Ishikawa (cell line): ENCODE measurements at regions not wholly inside any gene's neighbourhood (a gene's known extent, or its start where the extent isn't known, plus 50 kb on each side); places are given as distances from the start of the nearest gene placed in this dataset.

Source experiments
- CEBPB ChIP-seq: IDR thresholded peaks from 2 replicates; pipeline ENCODE4 v1.6.1; 2012
- CREB1 ChIP-seq: IDR thresholded peaks from 2 replicates; pipeline ENCODE4 v1.6.1; 2012; ENCODE audit warnings: low read depth
- EGR1 ChIP-seq: IDR thresholded peaks from 2 replicates; pipeline ENCODE4 v1.6.1; 2012
- EP300 ChIP-seq: IDR thresholded peaks from 2 replicates; pipeline ENCODE4 v1.6.1; 2012; ENCODE audit warnings: borderline replicate concordance
- FOXM1 ChIP-seq: IDR thresholded peaks from 2 replicates; pipeline ENCODE4 v1.6.1; 2012; ENCODE audit warnings: low read depth, borderline replicate concordance
- MAX ChIP-seq: IDR thresholded peaks from 2 replicates; pipeline ENCODE4 v1.6.1; 2012
- NFIC ChIP-seq: IDR thresholded peaks from 2 replicates; pipeline ENCODE4 v1.6.1; 2012
- RAD21 ChIP-seq: IDR thresholded peaks from 2 replicates; pipeline ENCODE4 v1.6.1; 2012; ENCODE audit warnings: low read depth
- TAF1 ChIP-seq: IDR thresholded peaks from 2 replicates; pipeline ENCODE4 v1.6.1; 2012; ENCODE audit warnings: low read depth, mild to moderate bottlenecking
- TCF12 ChIP-seq: IDR thresholded peaks from 2 replicates; pipeline ENCODE4 v1.6.1; 2012; ENCODE audit warnings: low read depth
- TEAD4 ChIP-seq: IDR thresholded peaks from 2 replicates; pipeline ENCODE4 v1.6.1; 2012
- USF1 ChIP-seq: IDR thresholded peaks from 2 replicates; pipeline ENCODE4 v1.6.1; 2012
- YY1 ChIP-seq: IDR thresholded peaks from 2 replicates; pipeline ENCODE4 v1.6.1; 2012; ENCODE audit warnings: low read depth
- ZBTB7A ChIP-seq: IDR thresholded peaks from 2 replicates; pipeline ENCODE4 v1.6.1; 2012; ENCODE audit warnings: low read depth
- TF ChIP-seq, protein P1 (sequence below): IDR thresholded peaks from 2 replicates; pipeline ENCODE4 v1.6.1; 2012; ENCODE audit warnings: low read depth, mild to moderate bottlenecking

DNA sequence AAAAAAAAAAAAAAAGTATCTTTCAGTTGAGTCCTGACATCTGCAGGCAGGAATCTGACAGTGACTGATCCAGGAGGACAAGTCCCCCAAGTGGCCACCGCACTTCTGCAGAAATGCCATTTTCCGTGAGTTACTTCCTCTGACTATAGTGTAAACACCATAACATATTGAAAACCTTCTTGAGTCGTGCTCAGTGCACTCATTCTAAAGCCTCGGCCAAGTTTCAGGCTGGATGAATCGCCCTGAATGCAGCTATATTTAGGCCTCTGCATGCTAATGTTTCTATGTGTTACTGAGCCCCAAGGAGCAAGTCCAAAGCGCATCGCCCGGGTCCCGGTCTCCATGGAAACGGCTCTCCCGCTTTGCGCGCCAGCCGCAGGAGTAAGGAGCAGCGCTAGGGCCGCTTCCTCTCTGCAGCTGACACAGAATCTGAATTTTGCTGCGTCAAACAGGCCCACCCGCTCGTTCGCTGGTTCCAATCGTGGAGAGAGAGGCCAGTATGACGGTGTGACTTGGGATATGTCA is 335.4 kb downstream of the MSX2 start:
- TF ChIP-seq CEBPB = no peak
- no peak for TF ChIP-seq TAF1
- TF ChIP-seq USF1 = no peak
- TF ChIP-seq EGR1 = no peak
- no peak for TF ChIP-seq YY1
- TF ChIP-seq CREB1 = no peak
- TF ChIP-seq, protein P1, sequence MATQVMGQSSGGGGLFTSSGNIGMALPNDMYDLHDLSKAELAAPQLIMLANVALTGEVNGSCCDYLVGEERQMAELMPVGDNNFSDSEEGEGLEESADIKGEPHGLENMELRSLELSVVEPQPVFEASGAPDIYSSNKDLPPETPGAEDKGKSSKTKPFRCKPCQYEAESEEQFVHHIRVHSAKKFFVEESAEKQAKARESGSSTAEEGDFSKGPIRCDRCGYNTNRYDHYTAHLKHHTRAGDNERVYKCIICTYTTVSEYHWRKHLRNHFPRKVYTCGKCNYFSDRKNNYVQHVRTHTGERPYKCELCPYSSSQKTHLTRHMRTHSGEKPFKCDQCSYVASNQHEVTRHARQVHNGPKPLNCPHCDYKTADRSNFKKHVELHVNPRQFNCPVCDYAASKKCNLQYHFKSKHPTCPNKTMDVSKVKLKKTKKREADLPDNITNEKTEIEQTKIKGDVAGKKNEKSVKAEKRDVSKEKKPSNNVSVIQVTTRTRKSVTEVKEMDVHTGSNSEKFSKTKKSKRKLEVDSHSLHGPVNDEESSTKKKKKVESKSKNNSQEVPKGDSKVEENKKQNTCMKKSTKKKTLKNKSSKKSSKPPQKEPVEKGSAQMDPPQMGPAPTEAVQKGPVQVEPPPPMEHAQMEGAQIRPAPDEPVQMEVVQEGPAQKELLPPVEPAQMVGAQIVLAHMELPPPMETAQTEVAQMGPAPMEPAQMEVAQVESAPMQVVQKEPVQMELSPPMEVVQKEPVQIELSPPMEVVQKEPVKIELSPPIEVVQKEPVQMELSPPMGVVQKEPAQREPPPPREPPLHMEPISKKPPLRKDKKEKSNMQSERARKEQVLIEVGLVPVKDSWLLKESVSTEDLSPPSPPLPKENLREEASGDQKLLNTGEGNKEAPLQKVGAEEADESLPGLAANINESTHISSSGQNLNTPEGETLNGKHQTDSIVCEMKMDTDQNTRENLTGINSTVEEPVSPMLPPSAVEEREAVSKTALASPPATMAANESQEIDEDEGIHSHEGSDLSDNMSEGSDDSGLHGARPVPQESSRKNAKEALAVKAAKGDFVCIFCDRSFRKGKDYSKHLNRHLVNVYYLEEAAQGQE = no peak
- TF ChIP-seq ZBTB7A = no peak
- no peak for TF ChIP-seq FOXM1
- TF ChIP-seq MAX = no peak
- no peak for TF ChIP-seq NFIC
- TF ChIP-seq TEAD4 = no peak
- no peak for TF ChIP-seq EP300
- no peak for TF ChIP-seq RAD21
- TF ChIP-seq TCF12 = no peak

GRCh38 chr5:175056831-175057230 is 332.4 kb downstream of the MSX2 start:
- TF ChIP-seq, protein P1 = no peak
- TF ChIP-seq TEAD4 (no peak), TCF12 (no peak), EGR1 (no peak), EP300 (no peak), CREB1 (no peak), ZBTB7A (no peak), CEBPB (no peak), TAF1 (no peak), MAX (no peak), YY1 (no peak), NFIC (no peak), RAD21 (no peak), FOXM1 (no peak), USF1 (no peak)

GRCh38 chr5:175054243-175054642 is 329.9 kb downstream of the MSX2 start:
- TF ChIP-seq CREB1 (no peak), ZBTB7A (no peak), NFIC (no peak)

- TF ChIP-seq CEBPB (no peak), FOXM1 (no peak), RAD21 (no peak), CREB1 (no peak), NFIC (no peak), YY1 (no peak), USF1 (no peak), TCF12 (no peak)
Measured at GRCh38 chr5:175052351-175052750, 328.0 kb downstream of the MSX2 start.

DNA sequence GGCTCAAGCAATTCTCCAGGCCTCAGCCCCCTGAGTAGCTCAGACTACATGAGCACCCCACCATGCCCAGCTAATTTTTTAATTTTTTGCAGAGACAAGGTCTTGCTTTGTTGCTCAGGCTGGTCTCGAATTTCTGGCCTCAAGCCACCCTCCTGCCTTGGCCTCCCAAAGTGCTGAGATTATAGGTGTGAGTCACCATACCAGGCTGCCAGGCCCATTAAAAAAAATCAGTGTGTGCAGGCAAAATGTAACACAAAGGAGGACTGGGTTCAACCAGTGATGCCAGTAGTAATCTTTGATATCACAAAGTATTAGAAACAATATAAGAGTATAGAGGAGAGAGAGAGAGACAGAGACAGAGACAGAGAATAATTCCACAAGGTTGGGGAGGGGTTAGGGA is 322.7 kb downstream of the MSX2 start:
- TF ChIP-seq EGR1 (no peak), CEBPB (no peak), FOXM1 (no peak)
- TF ChIP-seq, protein P1 = no peak
